HEK293 (cell line): ENCODE measurements at regions not wholly inside any gene's neighbourhood (a gene's known extent, or its start where the extent isn't known, plus 50 kb on each side); places are given as distances from the start of the nearest gene placed in this dataset.

Source experiments
- CTCF ChIA-PET: fragments of 350-600 bp; formaldehyde crosslinking; extraction: SDS; loops from one replicate; lab custom pipeline; 2021; ENCODE audit warnings: antibody characterized with exemption; lab: Yijun Ruan, JAX
- POLR2A ChIA-PET: fragments of 300-600 bp; formaldehyde crosslinking; extraction: SDS; loops from one replicate; lab custom pipeline; 2020; ENCODE audit warnings: antibody characterized with exemption, inconsistent platforms; lab: Yijun Ruan, JAX
- H3K27ac ChIP-seq: fragments of 200-500 bp; sonication (Bioruptor generic); 2 replicates; pipeline ENCODE4 v1.5.1; 2014; ENCODE audit warnings: low read depth, low read length, control low read depth, inconsistent platforms; ENCODE audit errors: extremely low read depth
- H3K36me3 ChIP-seq, 2 experiments: fragments of 200-500 bp in 1 of 2; sonication (Bioruptor generic) in 1 of 2; 1 replicate in 1 of 2; 2 replicates in 1 of 2; pipeline ENCODE4 v1.5.1; 2014 to 2017; ENCODE audit warnings: inconsistent platforms in 2 of 2, low read length in 2 of 2; ENCODE audit not compliant: control insufficient read depth in 2 of 2, insufficient read depth in 1 of 2
- H3K4me1 ChIP-seq: fragments of 200-500 bp; sonication (Bioruptor generic); 2 replicates; pipeline ENCODE4 v1.5.1; 2014; ENCODE audit warnings: mild to moderate bottlenecking, low read length, inconsistent platforms; ENCODE audit not compliant: control insufficient read depth, insufficient read depth
- H3K4me3 ChIP-seq: 2 replicates; pipeline ENCODE4 v1.5.1; 2011; ENCODE audit warnings: low read depth, mild to moderate bottlenecking, control low read depth, low read length, moderate library complexity
- H3K9me3 ChIP-seq: fragments of 200-500 bp; sonication (Bioruptor generic); 2 replicates; pipeline ENCODE4 v1.5.1; 2014; ENCODE audit warnings: low read depth, low read length, inconsistent platforms; ENCODE audit not compliant: control insufficient read depth, insufficient read depth
- ELK4 ChIP-seq: IDR thresholded peaks from 2 replicates; pipeline ENCODE4 v1.6.1; 2011; ENCODE audit warnings: mild to moderate bottlenecking, low read depth, low read length, borderline replicate concordance
- MEIS1 ChIP-seq: sonication (generic); formaldehyde crosslinking; IDR thresholded peaks from 2 replicates; pipeline ENCODE4 v1.8.1; 2022; ENCODE audit warnings: missing genetic modification reagents, mild to moderate bottlenecking, borderline replicate concordance
- PRDM10 ChIP-seq: fragments of 450-650 bp; formaldehyde crosslinking; IDR thresholded peaks from 2 replicates; pipeline ENCODE4 v1.5.1; 2016; ENCODE audit warnings: missing biosample characterization, missing genetic modification characterization
- SALL2 ChIP-seq: fragments of 450-650 bp; formaldehyde crosslinking; IDR thresholded peaks from 2 replicates; pipeline ENCODE4 v1.5.0; 2017; ENCODE audit warnings: missing biosample characterization, mild to moderate bottlenecking, missing genetic modification characterization, borderline replicate concordance
- ZBTB10 ChIP-seq: fragments of 450-650 bp; formaldehyde crosslinking; IDR thresholded peaks from 2 replicates; pipeline ENCODE4 v1.5.1; 2016; ENCODE audit warnings: missing biosample characterization, missing genetic modification characterization
- ZFP3 ChIP-seq: fragments of 450-650 bp; formaldehyde crosslinking; IDR thresholded peaks from 2 replicates; pipeline ENCODE4 v1.5.1; 2016; ENCODE audit warnings: low read depth, missing biosample characterization, missing genetic modification characterization
- ZNF133 ChIP-seq: fragments of 450-650 bp; formaldehyde crosslinking; IDR thresholded peaks from 2 replicates; pipeline ENCODE4 v1.5.1; 2016; ENCODE audit warnings: missing biosample characterization, missing genetic modification characterization
- ZNF221 ChIP-seq: fragments of 450-650 bp; formaldehyde crosslinking; IDR thresholded peaks from 2 replicates; pipeline ENCODE4 v1.5.1; 2017; ENCODE audit warnings: missing biosample characterization, missing genetic modification characterization, borderline replicate concordance
- ZNF23 ChIP-seq: fragments of 450-650 bp; formaldehyde crosslinking; IDR thresholded peaks from 2 replicates; pipeline ENCODE4 v1.5.1; 2016; ENCODE audit warnings: missing biosample characterization, missing genetic modification characterization, borderline replicate concordance
- ZNF248 ChIP-seq: fragments of 450-650 bp; formaldehyde crosslinking; IDR thresholded peaks from 2 replicates; pipeline ENCODE4 v1.5.1; 2017; ENCODE audit warnings: missing biosample characterization, missing genetic modification characterization
- ZNF292 ChIP-seq: fragments of 450-650 bp; formaldehyde crosslinking; IDR thresholded peaks from 2 replicates; pipeline ENCODE4 v1.5.1; 2016; ENCODE audit warnings: low read depth, missing biosample characterization, missing genetic modification characterization, borderline replicate concordance
- ZNF350 ChIP-seq: fragments of 450-650 bp; formaldehyde crosslinking; IDR thresholded peaks from 2 replicates; pipeline ENCODE4 v1.5.0; 2017; ENCODE audit warnings: missing biosample characterization, mild to moderate bottlenecking, missing genetic modification characterization
- ZNF423 ChIP-seq: fragments of 450-650 bp; formaldehyde crosslinking; IDR thresholded peaks from 2 replicates; pipeline ENCODE4 v1.5.1; 2016; ENCODE audit warnings: missing biosample characterization, missing genetic modification characterization
- ZNF549 ChIP-seq: fragments of 450-650 bp; IDR thresholded peaks from 2 replicates; pipeline ENCODE4 v1.5.1; 2018; ENCODE audit warnings: missing biosample characterization, missing genetic modification characterization, mild to moderate bottlenecking, inconsistent platforms, moderate library complexity
- ZNF670 ChIP-seq: fragments of 450-650 bp; formaldehyde crosslinking; IDR thresholded peaks from 2 replicates; pipeline ENCODE4 v1.5.1; 2016; ENCODE audit warnings: missing biosample characterization, missing genetic modification characterization, low read depth
- ZSCAN23 ChIP-seq: fragments of 450-650 bp; formaldehyde crosslinking; IDR thresholded peaks from 2 replicates; pipeline ENCODE4 v1.5.1; 2016; ENCODE audit warnings: missing biosample characterization, missing genetic modification characterization
- TF ChIP-seq, protein P1 (sequence below): fragments of 450-650 bp; formaldehyde crosslinking; IDR thresholded peaks from 2 replicates; pipeline ENCODE4; 2016; ENCODE audit warnings: missing biosample characterization, missing genetic modification characterization
- TF ChIP-seq, protein P2 (sequence below): fragments of 450-650 bp; formaldehyde crosslinking; conservative IDR thresholded peaks from 2 replicates; pipeline ENCODE4 v1.5.1; 2016; ENCODE audit warnings: low read depth, missing biosample characterization, missing genetic modification characterization

DNA sequence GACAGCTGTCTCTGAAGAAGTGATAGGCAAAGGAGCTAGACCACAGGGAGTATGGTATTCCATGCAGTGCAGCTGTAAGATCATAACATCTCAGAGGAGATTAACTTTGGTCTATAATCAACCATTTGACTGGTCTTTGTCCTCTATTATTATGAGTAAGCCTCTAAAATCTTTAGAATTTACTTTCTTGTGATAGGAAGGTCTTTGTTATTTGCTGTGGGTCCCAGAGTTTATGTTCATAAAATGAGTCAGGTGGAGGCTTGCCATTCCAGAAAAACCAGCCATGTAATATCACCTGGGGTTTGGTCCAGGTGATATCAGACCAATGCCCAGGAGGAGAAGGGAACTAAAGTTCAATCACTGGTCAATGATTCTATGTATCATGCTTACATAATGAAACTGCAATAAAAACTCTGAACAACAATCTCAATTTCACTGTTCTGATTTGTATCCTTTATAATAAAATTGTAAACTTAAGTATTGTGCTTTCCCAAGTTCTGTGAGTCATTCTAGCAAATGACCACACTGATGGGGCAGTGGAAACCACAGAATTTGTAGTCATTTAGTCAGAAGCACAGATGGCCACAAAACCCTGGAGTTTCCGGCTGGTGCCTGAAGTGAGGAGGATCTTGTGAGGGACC, 239.6 kb upstream of the TRAM1L1 start:
- Histone ChIP-seq H3K36me3 (no peaks in the 10 kb centered on the region), H3K9me3 (no peaks in the 10 kb centered on the region), H3K4me3 (no peak overlapping the region)
- CTCF ChIA-PET: no interaction called here
- TF ChIP-seq ZNF248 (no peak), ZNF221 (tag by site-specific recombination) (no peak), SALL2 (tag by site-specific recombination) (no peak), ZSCAN23 (tag by site-specific recombination) (no peak), ZBTB10 (tag by site-specific recombination) (no peak), ZFP3 (tag by site-specific recombination) (no peak), MEIS1 (CRISPR knock-in tag) (no peak), ZNF423 (tag by site-specific recombination) (no peak), ZNF549 (no peak), ZNF133 (tag by site-specific recombination) (no peak), ZNF23 (tag by site-specific recombination) (no peak), ZNF292 (tag by site-specific recombination) (no peak), ZNF350 (tag by site-specific recombination) (no peak), ZNF670 (tag by site-specific recombination) (no peak), PRDM10 (tag by site-specific recombination) (no peak), ELK4 (no peak)
- TF ChIP-seq, protein P1, sequence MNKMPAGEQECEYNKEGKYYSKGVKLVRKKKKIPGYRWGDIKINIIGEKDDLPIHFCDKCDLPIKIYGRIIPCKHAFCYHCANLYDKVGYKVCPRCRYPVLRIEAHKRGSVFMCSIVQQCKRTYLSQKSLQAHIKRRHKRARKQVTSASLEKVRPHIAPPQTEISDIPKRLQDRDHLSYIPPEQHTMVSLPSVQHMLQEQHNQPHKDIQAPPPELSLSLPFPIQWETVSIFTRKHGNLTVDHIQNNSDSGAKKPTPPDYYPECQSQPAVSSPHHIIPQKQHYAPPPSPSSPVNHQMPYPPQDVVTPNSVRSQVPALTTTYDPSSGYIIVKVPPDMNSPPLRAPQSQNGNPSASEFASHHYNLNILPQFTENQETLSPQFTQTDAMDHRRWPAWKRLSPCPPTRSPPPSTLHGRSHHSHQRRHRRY (tag by site-specific recombination): no peak
- TF ChIP-seq, protein P2, sequence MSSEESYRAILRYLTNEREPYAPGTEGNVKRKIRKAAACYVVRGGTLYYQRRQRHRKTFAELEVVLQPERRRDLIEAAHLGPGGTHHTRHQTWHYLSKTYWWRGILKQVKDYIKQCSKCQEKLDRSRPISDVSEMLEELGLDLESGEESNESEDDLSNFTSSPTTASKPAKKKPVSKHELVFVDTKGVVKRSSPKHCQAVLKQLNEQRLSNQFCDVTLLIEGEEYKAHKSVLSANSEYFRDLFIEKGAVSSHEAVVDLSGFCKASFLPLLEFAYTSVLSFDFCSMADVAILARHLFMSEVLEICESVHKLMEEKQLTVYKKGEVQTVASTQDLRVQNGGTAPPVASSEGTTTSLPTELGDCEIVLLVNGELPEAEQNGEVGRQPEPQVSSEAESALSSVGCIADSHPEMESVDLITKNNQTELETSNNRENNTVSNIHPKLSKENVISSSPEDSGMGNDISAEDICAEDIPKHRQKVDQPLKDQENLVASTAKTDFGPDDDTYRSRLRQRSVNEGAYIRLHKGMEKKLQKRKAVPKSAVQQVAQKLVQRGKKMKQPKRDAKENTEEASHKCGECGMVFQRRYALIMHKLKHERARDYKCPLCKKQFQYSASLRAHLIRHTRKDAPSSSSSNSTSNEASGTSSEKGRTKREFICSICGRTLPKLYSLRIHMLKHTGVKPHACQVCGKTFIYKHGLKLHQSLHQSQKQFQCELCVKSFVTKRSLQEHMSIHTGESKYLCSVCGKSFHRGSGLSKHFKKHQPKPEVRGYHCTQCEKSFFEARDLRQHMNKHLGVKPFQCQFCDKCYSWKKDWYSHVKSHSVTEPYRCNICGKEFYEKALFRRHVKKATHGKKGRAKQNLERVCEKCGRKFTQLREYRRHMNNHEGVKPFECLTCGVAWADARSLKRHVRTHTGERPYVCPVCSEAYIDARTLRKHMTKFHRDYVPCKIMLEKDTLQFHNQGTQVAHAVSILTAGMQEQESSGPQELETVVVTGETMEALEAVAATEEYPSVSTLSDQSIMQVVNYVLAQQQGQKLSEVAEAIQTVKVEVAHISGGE (tag by site-specific recombination): no peak
- TF ChIP-seq, all 188 proteins: peak for 0
- Histone ChIP-seq H3K4me1 (no peaks in the 10 kb centered on the region), H3K27ac (no peak overlapping the region)
- POLR2A ChIA-PET: no interaction called here
